NCI-H2029 treated with DMSO at 0.1 percent for 48 hours (cell line): ENCODE measurements at regions not wholly inside any gene's neighbourhood (a gene's known extent, or its start where the extent isn't known, plus 50 kb on each side); places are given as distances from the start of the nearest gene placed in this dataset.

ENCODE experiments used
- DNase-seq: peaks from one replicate; lab custom pipeline; 2025; lab: John Stamatoyannopoulos, UW

DNA sequence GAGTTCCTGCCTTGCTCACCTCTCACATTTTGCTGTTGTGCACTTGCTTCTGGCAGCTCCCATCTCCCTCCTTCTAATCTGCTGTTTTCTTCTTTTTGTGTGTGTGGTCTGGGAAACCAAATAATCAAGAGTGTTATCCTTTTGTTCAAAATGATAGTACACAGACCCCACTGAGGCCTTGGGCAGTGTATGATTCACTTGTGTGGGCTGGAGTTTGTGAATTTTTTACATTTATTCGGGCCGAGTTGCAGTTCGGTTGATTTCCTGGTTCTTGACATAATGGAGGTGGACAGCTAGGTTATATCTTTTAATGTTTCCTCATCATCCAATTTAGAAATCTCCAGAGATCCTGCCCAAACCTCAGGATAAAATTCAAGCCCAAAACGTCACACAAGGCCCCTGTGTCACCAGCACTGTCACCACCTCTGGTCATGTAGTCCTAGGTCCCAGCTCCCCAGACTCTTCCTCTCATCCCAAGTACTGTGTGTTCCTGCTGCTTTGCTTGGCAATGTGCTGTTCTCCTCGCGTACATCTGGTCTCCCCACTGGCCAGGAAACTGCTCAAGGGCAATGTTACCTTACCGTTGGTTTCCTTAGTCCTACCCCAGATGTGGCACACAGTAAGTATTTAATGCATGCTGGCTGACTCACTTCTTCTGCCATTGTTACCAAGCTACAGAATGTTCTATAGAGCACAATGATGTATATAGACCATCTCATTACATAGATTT, 55.7 kb upstream of the PHACTR2 start:
- DNase-seq, result no peak

DNA sequence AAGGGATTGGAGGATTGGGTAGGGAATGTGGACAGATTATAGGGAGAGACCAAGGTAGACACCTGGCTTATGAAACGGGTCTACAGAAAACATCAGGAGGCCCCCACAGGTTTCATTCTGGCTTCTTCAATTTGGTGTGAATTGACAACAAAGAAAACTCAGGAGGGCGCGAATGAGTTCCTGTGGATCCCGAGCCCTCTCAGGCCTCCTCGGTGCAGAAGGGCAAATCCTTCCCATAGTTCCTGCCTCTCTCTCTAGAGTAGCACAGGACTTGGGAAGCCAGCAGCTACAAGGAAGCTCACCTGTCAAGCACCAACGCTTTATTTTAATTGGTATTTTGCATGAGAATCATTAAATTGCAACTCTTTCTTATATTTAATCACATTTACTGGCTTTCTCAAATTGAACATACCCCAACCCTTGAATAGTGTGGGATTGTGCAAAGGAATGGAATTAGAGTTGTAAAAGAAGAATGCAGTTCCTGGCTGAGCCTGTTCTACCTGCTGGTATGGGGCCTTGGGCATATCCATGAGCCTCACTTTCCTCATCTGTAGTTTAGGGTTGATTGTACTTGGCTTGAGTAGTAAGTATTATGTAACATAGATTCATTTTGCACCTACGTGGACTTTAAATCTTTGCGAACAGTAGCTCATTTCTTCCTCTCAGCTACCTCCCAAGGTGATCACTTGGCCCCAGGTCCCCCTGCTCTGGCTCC, 56.4 kb upstream of the PHACTR2 start:
- DNase-seq, result no peak

DNA sequence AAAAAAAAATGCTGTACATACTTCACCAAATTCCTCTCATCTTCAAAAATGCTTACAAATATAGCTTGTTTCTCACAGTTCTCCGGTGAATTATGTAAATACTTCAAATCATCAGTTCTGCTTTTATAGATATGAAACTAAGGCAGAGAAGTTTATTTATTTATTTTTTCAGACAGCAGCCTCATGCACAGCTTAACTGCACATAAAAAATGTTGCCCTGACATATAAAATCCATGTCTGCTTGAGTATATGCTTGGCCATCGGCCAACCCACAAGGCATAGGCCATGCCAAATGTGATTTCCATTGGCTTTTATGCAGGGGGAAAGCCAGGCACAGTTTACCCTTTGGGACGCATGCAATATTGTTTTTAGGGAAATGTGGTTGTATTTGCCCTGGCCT, 57.3 kb upstream of the PHACTR2 start:
- DNase-seq, result no peak

DNA sequence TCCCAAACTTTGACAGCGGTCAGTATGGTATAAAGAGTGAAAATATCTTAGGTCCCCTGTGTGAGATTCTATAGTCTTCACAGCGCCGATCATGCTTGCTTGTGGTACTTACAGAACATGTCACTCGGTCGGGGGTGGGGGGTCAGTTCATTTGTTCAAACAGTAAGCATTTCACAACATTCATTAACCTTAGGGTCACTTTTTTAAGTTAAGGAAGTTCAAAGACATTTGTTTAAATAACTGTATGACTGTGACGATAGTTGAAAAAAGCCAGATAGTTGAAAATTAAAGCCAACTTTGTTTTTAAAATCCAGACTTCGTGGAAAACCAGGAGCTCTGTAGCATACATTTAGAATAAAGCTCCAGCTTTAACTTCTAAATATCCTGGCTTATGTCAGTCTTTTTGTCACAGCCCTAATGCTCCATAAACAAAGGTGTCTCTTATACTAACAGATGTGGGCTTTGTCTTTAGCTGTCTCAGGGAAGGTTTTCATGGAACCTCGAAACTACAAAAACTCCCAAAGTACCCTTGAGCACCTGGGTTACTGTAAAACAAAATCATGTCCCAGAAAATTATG, 57.9 kb upstream of the PHACTR2 start:
- no peak for DNase-seq

DNA sequence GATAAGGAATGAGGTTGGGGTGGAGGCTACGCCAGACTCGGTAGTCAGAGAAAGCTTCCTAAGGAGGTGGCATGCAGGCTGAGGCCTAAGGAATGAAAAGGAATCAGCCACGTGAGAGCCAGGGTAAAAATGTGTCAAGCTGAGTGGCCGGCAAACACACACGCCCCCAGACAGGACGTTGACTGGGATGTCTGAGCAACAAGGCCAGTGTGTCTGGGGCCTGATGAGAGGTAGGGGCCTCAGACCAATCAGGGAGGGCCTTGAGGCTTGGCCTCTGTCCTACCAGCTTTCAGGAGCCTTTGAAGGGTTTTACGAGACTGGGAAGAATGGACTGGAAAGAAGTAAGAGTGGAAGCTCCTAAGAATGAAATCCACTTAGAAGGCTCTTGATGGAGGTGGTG, 61.0 kb upstream of the PHACTR2 start:
- no peak for DNase-seq

DNA sequence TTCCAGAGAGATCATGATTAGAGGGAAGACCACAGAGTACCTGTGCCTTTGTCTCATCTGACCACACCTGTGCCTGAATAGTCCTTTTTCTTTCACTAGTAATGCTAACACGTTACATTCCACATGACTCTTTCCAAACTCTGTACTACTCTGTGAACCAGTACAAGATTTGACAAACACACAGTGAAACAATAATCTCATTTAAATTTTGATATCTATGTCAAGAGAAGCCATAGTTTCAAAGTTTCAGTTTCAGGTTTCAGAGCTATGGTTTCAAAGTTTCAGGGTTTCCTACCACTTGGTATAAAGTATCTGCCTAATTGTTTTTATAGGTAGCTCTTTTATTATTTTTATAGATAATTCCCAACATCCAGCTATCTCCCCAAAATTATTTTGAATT, 62.0 kb upstream of the PHACTR2 start:
- DNase-seq, result no peak

DNA sequence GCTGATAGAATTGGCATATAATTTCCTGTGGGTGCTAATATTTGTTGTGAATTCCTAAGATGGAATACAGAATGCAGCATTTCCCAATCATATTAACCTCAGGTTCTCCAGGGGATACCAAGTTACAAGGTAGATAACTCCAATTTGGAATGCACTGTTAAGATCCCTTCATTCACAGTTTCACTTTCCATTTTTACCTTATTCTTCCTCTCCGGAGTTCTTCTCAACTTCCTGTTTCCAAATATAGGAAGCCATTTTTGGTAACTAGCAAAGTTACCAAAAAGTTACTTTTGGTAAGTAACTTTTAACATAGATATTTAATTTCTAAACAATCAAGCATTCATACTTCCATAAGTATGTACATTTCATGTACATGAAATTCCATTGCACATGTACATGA, 63.5 kb upstream of the PHACTR2 start:
- no peak for DNase-seq

DNA sequence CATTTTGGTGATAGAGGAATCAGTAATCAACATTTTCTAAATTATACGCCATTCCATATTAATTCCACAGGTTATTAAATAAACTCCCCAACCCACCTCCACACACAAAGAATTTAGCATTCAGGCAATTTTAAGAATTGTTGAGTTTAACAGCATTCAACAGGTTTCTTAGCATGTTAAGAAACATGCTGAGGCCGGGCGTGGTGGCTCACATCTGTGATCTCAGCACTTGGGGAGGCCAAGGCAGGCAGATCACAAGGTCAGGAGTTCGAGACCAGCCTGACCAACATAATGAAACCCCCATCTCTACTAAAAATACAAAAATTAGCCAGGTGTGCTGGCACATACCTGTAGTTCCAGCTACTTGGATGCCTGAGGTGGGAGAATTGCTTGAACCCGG, 64.0 kb upstream of the PHACTR2 start:
- DNase-seq, result no peak

DNA sequence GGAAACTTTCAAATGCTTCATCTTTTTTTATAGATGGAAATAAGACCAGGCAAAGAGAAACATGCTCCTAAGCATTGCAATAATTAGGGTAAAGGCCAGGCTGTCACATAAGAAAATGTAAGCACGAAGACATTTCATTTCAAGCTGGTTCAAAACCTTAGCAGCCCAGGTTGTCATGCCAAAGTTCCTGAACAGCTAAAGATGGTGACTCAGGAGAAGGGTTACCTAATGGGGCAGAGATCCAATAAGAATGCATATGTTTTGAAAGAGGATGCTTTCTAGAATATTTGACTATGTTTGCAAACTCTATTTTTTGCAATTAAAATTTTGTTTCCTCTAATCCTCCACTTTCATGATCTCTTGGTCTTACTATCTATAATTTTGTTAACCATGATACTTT, 65.6 kb upstream of the PHACTR2 start:
- no peak for DNase-seq

DNA sequence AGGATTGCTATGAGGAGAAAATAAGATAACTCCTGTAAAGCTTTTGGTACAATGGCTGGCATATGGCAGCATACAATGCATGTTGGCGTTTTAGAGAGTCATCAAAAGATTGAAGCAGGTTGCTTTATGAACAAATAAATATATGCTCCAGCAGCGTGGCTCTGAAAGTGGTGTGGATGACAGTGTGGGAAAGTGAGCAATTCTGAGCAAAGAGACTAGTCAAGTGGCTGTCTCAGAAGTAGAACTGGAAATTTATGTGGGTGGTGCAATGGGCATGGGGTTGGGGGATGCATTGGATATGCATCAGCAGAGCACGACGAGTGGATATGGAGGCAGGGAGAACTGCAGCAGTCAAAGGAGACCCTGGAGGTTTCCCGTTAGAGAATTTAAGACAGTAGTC, 66.2 kb upstream of the PHACTR2 start:
- no peak for DNase-seq

DNA sequence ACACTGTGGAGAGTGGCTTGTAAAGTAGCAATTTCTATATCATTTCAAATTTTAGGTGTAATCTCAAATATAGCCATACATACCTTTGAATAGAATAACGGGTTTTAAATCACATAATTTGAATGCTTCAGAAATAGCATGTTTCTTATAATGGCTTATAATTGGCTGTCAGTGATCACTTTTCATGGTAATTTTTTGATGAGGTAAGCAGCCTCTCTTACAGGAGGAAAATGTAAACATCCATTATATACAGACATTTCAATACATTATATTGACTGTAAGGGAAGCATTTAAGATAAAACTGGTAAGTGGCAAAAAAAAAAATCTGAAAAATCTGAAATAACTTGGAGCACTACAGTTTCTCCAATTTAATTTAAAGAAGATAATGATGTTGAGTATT, 67.8 kb upstream of the PHACTR2 start:
- no peak for DNase-seq

DNA sequence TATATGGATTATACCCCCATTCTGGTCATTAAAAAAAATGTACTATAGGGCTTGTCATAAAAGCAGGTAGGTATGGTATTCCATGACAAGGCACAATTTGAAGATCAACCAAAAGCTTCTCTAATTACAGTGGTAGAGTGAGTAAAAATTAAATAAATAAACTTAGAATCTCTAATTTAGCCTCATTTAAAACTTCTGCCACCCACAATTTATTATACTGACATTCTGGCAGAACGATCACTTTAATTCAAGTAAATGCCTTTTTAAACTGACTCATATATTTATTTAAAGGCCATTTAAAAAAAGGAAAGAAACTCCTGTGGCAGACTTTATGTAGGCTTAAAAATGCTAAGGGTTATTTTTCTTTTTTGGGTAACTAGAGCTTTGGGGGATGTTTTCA, 68.3 kb upstream of the PHACTR2 start:
- no peak for DNase-seq

DNA sequence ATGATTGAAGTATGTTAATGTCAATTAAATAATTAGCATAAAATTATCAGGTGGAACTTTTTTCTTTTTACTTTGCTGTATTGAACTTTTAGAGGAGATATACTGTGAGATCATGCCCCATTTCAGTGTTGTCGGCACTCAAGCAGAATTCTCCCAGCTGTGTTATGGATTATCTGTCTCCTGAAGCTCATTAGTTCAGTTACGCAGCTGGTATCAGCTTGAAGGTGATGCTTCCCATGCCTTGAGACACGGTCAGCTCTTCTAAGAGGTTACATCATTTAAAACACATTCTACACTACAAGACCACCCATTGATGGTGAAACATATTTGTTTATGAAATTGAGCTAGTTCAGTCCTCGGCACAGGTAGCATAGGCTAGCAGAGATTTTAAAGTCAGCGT, 68.9 kb upstream of the PHACTR2 start:
- no peak for DNase-seq

DNA sequence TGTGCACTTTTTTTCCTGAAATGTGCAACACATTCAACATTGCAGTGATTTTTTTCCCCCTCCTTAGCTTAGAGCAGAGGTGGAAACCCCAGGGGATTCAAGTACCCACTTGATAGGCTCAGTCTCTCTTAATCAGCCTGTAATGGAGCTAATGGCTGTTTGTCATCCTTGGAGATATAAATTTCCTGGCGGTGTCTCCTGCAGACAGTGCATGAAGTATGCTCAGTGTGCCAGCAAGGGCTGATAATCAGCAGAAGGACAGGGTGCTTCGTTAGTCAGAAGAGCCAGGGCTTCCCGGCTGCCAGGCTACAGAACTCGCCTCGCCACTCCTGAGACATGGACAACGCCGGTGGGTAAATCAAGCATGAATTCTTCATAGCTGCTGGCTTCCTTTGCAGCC, 69.8 kb upstream of the PHACTR2 start:
- DNase-seq, result no peak

DNA sequence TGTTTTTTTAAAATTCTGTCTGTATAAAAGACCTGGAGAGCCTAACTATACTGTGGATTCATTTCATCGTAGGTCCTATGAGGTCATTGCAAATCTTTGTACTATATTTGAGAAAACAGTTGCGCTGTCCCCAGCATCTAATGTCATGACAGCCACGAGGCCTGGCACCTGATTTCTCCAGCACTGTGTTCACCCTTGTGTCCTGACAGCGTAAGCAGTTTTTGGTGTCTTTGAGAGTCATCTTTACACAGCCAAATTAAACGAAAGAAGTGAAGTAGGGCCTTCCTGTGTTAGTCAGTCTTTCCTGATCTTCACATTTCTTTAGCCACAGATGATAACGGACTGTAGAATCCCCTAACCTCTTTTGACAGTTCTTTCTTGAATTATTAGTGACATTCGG, 70.6 kb upstream of the PHACTR2 start:
- DNase-seq, result no peak

DNA sequence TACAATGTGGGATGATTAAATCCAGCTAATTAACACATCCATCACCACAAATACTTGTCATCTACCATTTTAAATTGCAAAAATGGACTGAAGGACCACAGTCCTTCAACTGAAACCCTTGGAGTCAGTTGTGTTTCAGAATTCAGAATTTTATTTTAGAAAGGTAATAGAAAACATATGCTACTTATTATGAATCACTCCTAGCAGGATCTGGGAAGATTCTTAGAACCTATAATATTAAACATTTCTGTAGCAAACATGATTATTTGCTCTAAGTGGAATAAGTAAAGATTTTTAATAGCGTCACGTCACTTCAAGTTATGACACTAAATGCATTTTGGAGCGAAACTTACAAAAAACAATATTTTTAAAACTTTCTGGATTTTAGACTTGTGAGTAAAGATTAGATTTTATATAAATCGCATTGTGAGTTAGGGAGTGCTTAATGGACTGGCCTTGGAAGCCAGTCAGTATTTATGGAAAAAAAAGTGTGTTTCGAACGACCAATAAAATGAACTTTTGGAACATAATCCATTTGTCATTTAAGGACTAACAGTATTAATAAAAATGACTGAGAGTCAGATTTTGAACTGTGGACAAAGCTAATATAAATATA, 71.8 kb upstream of the PHACTR2 start:
- DNase-seq, result no peak

DNA sequence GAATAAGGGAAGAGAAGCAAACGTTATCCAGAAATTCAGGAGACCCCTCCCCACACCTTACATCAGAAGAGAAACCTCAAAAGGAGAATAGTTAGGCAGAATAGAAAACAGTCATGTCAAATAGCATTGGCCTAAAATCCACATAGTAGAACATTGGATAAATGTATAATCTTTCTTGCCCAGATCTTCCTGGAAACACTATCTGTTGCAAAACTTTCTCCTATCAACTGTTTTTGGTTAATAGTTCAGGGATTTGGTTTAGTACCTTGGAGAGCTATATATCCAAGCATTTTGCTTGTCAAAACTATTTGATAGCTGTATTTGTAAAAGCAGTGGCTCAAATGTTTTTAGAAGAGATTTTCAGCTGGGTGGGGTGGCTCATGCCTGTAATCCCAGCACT, 74.3 kb upstream of the PHACTR2 start:
- no peak for DNase-seq

DNA sequence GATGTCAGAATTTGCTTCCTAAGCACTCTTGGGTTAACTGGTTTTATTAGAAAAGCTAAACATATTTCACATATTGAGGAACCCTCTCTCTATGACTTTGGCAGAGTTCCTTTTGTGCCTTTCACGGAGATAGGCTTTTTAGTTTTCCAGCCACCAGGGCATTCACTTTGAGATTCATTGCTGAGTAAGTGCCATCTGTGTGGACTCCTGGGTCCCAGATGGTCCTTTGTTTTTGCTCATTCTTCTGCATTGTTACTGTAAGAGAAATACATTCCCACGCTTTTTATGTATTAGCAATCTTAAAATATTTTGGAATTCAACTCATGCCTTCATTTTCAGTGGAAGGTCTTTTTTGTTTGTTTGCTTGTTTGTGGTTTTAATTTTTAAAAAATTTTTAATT, 76.3 kb upstream of the PHACTR2 start:
- no peak for DNase-seq

DNA sequence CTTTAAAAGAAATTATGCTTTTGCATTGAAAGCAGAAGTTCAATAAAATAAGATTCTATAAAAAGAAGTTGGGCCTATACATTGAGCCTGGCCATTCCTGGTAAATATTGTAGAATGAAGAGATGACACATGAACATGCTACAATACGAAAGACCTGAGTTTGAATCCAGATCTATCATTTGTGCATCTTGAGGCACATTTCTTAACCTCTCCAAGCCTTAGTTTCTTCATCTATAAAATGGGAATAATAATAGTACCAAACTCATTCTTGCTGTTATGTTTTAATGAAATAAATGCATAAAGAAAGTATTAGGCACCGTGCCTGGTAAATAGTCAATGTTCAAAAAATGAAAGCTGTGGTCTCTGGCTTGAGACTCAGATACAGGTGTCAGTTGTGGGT, 76.9 kb upstream of the PHACTR2 start:
- DNase-seq, result no peak

DNA sequence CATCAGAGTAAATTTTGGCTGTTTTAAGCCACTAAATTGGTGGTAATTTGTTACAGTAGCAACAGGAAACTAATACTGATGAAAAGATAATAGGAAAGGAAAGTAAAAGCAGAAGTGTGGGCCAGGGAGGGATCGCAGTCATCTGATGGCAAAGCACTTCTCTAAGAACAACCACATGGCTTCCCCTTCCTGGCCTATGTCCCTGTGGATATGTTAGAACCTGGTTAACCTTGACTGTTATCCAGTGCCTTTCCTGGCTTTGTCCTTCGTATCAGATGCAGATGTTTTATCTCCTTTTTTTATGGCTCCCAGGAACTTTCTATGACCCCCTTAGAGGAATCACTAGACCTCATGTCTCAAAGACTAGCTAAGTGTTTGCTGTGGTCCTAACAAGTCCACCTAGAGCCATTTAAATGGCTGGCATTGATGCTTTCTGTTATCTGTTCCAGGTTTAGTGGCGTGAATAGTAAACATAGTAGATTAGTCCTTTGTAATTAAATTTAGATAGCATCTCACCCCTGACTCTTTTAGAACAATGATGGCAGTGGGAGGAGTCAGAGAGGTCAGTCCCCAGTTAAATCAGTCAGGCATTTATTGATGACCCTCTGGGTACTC, 79.2 kb upstream of the PHACTR2 start:
- no peak for DNase-seq

DNA sequence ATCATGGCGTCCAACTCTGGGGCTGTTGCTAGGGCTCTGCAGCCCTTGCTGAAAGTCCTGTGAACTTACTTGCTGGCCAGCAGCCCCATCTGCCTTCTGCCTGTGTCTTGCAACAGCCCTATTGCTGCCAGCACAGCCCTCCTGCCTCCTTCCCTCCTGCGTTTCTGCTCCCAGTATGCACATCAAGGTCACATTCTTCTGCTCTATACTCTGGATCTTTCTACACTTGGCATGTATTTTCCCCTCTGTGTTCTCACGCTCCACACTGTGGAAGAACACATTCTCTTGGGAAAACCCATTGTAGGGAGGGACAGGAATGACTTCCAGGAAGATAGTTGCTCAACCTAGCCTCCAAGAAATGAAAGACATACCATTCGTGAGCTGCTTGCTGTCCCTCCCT, 80.9 kb upstream of the PHACTR2 start:
- no peak for DNase-seq

DNA sequence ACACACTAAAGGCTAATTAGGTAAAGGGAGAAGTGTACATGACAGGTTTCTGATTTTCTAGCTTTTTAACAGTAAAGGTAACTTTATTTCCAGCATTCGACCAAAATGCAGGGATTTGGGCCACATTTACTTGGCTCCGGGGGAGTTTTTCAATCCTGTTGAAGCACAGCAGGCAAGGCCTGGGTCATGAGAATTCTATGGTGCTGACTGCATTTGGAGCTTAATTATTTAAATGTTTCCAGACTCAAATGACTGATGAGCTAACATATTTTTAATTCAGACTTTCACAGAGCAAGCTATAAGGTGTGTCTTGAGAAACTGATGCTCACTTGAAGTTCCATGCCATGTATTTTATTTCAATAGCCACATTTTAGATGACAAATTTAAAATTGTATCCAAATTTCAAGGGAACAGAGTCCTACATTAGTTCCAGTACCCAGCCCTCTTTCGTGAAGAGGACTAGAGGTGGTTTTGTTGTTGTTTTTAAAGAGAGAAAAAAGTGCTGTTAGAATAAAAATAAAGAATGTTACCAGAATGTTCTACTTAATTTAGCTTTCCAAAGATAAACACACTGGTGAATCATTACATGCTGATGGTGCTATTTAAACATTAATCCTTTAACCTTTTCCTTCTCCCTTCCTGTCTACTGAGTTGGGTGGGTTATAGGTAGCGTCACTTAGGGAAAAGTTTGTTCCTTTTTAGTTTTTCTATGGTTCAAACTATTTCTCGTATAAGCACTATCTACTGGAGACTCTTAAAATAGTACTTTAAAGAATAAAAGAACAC, 82.3 kb upstream of the PHACTR2 start:
- no peak for DNase-seq
